Trophoblast cell (in vitro differentiated cells and primary cell): ENCODE measurements at regions not wholly inside any gene's neighbourhood (a gene's known extent, or its start where the extent isn't known, plus 50 kb on each side); places are given as distances from the start of the nearest gene placed in this dataset.
A peak's percentile ranks its signal among the peaks of the same experiment; 100 is the strongest.

Experiments used
- DNase-seq, 2 donors: peaks; one replicate each; pipeline ENCODE4 v3.0.0-alpha.2; 2016
- H2AFZ ChIP-seq: 2 replicates; pipeline ENCODE4 v1.6.1; 2013; ENCODE audit warnings: low read length, moderate library complexity, mild to moderate bottlenecking; ENCODE audit not compliant: insufficient read depth, poor library complexity
- H2AK5ac ChIP-seq: 2 replicates; pipeline ENCODE4 v1.6.1; 2013; ENCODE audit warnings: mild to moderate bottlenecking, low read length
- H2BK120ac ChIP-seq: 2 replicates; pipeline ENCODE4 v1.6.1; 2013; ENCODE audit warnings: low read length, mild to moderate bottlenecking, moderate library complexity; ENCODE audit not compliant: insufficient read depth, poor library complexity
- H2BK12ac ChIP-seq: 2 replicates; pipeline ENCODE4 v1.6.1; 2013; ENCODE audit warnings: mild to moderate bottlenecking, low read length, moderate library complexity
- H2BK5ac ChIP-seq: 2 replicates; pipeline ENCODE4 v1.6.1; 2013; ENCODE audit warnings: low read length, low read depth, moderate library complexity, mild to moderate bottlenecking; ENCODE audit not compliant: poor library complexity
- H3K14ac ChIP-seq: 2 replicates; pipeline ENCODE4 v1.6.1; 2013; ENCODE audit warnings: mild to moderate bottlenecking, low read length
- H3K18ac ChIP-seq: 2 replicates; pipeline ENCODE4 v1.6.1; 2013; ENCODE audit warnings: mild to moderate bottlenecking, low read length
- H3K23ac ChIP-seq: 2 replicates; pipeline ENCODE4 v1.6.1; 2013; ENCODE audit warnings: low read length
- H3K27ac ChIP-seq: 2 replicates; pipeline ENCODE4 v1.5.1; 2013; ENCODE audit warnings: low read depth, mild to moderate bottlenecking, inconsistent platforms, low read length, moderate library complexity
- H3K27me3 ChIP-seq: 2 replicates; pipeline ENCODE4 v1.6.1; 2013; ENCODE audit warnings: inconsistent platforms, mild to moderate bottlenecking, low read length, moderate library complexity; ENCODE audit not compliant: insufficient read depth
- H3K36me3 ChIP-seq, 2 experiments: 1 replicate in 1 of 2; 2 replicates in 1 of 2; pipeline ENCODE4 v1.6.1; 2013; ENCODE audit warnings: low read length in 2 of 2, mild to moderate bottlenecking in 2 of 2, moderate library complexity in 1 of 2; ENCODE audit not compliant: insufficient read depth in 2 of 2, control insufficient read depth in 1 of 2
- H3K4ac ChIP-seq: 2 replicates; pipeline ENCODE4 v1.6.1; 2013; ENCODE audit warnings: low read depth, mild to moderate bottlenecking, low read length, moderate library complexity
- H3K4me1 ChIP-seq, 2 experiments: 1 replicate in 1 of 2; 2 replicates in 1 of 2; pipeline ENCODE4 v1.6.1; 2013; ENCODE audit warnings: low read length in 2 of 2, mild to moderate bottlenecking in 2 of 2, moderate library complexity in 1 of 2; ENCODE audit not compliant: insufficient read depth in 2 of 2, control insufficient read depth in 1 of 2
- H3K4me2 ChIP-seq: 2 replicates; pipeline ENCODE4 v1.6.1; 2013; ENCODE audit warnings: inconsistent platforms, mild to moderate bottlenecking, low read length, moderate library complexity
- H3K4me3 ChIP-seq: 2 replicates; pipeline ENCODE4 v1.5.1; 2013; ENCODE audit warnings: mild to moderate bottlenecking, low read depth, low read length, inconsistent platforms
- H3K79me1 ChIP-seq: one replicate; pipeline ENCODE4 v1.6.1; 2013; ENCODE audit warnings: low read length
- H3K79me2 ChIP-seq: 2 replicates; pipeline ENCODE4 v1.6.1; 2013; ENCODE audit warnings: low read length, mild to moderate bottlenecking; ENCODE audit not compliant: control insufficient read depth, insufficient read depth, poor library complexity
- H3K9ac ChIP-seq: 2 replicates; pipeline ENCODE4 v1.6.1; 2013; ENCODE audit warnings: mild to moderate bottlenecking, low read length
- H3K9me3 ChIP-seq: 2 replicates; pipeline ENCODE4 v1.6.1; 2013; ENCODE audit warnings: low read depth, mild to moderate bottlenecking, control low read depth, inconsistent platforms, low read length; ENCODE audit not compliant: insufficient read depth
- H4K12ac ChIP-seq: 2 replicates; pipeline ENCODE4 v1.6.1; 2013; ENCODE audit warnings: low read depth, mild to moderate bottlenecking, low read length, moderate library complexity
- H4K8ac ChIP-seq: 2 replicates; pipeline ENCODE4 v1.6.1; 2013; ENCODE audit warnings: low read depth, mild to moderate bottlenecking, low read length, moderate library complexity
- H4K91ac ChIP-seq: one replicate; pipeline ENCODE4 v1.6.1; 2013; ENCODE audit warnings: low read depth, mild to moderate bottlenecking, low read length, moderate library complexity
- WGBS: extraction: QIAGEN DNeasy Blood & Tissue Kit; methylation state at CpG from one replicate; pipeline ENCODE4 v1.1.7; 2013; ENCODE audit warnings: missing lambda C conversion rate; ENCODE audit not compliant: insufficient read length, insufficient coverage; ENCODE audit errors: extremely low coverage; 5-methylcytosine and 5-hydroxymethylcytosine counted together

DNA sequence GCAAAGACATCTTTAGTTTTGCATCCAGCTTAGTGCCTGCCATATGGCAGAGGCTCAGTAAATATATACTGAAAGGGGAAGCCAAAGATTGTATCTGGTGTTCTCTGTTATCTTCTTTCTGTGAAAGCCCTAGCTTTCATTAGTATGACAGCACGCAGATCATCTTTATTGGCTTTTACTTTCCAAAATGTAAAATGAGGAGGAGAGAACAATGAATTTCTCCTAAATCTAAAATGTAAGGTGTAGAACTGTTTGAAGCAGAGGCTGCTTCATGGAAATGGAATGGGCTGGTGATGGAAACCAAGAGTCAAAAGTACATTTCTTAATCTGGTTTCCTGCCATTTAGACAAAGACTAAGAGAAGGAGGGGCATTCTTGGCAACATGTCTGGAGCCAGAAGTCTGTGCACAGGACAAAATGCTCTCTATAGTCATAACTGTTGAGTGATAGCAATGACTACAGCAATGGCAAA, 1029.9 kb upstream of the PIK3C3 start:
- Histone ChIP-seq H4K91ac (no peak overlapping the region), H2BK120ac (no peak overlapping the region), H3K4ac (no peak overlapping the region), H3K14ac (no peak overlapping the region), H3K18ac (no peak overlapping the region), H3K9ac (no peak overlapping the region), H3K4me1 (peaks cover 4 to 6% of the 10 kb centered on the region in 2 experiments), H3K4me3 (no peak overlapping the region), H4K12ac (no peak overlapping the region), H4K8ac (no peak overlapping the region), H2BK12ac (no peak overlapping the region), H2BK5ac (no peak overlapping the region), H2AFZ (no peak overlapping the region), H3K4me2 (no peak overlapping the region), H3K79me2 (no peaks in the 10 kb centered on the region), H3K23ac (no peak overlapping the region), H3K27ac (no peak overlapping the region), H2AK5ac (no peak overlapping the region), H3K27me3 (no peaks in the 10 kb centered on the region), H3K79me1 (peaks cover 4% of the 10 kb centered on the region), H3K36me3 (no peaks in the 10 kb centered on the region), H3K9me3 (no peaks in the 10 kb centered on the region)
- no peak for DNase-seq
- WGBS, result no CpG with 5 or more reads among the region's 1 CpG

DNA sequence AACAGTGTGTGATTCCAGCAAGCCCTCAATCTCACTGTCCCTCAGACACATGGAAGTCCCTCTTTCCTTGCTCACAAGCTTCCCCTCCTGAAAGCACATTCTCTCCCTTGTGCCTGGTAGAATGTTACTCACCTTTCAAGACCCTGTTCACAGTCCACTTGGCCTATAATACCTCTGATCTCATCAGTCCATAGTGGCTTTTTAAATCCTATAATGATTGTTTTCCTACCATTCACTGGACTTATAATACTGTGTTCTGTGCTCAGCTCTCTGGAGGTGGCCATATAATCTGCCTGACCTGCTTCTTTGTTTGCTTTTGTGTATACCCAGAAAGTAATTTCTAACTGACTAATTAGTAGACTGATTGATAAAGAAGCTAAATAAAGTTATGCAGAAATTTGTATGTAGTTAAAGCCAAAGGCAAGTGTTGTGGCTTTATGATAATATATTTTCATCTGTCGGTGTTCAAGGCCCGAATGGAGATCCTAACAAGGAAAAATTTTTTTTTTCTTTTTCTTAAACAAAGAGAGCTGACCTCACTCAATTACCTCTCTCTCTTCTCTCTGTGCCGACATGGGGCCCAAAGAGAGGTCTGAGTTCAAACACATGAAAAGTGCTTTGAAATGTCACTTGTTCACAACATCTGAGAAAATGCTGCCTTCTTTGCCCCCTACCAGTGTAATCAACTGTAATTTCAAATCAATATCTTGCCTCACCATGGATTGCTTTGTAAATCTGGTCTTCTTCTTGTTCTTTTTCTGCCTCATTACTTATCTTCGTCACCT, 1033.0 kb upstream of the PIK3C3 start:
- Histone ChIP-seq H2BK120ac (peak overlapping the region; percentile 77), H2AK5ac (no peak overlapping the region), H3K9me3 (no peaks in the 10 kb centered on the region), H3K14ac (no peak overlapping the region), H3K27me3 (no peaks in the 10 kb centered on the region), H3K4me3 (no peak overlapping the region), H2BK12ac (peak overlapping the region; percentile 61), H3K23ac (no peak overlapping the region), H3K4me1 (peaks cover 4 to 6% of the 10 kb centered on the region in 2 experiments), H2AFZ (no peak overlapping the region), H4K8ac (no peak overlapping the region), H3K18ac (no peak overlapping the region), H4K12ac (no peak overlapping the region), H3K4me2 (no peak overlapping the region), H3K27ac (no peak overlapping the region), H3K79me1 (peaks cover 4% of the 10 kb centered on the region), H3K79me2 (no peaks in the 10 kb centered on the region), H4K91ac (peak overlapping the region; percentile 35), H3K9ac (no peak overlapping the region), H2BK5ac (no peak overlapping the region), H3K36me3 (no peaks in the 10 kb centered on the region), H3K4ac (no peak overlapping the region)
- WGBS, result no CpG with 5 or more reads among the region's 4 CpGs
- no peak for DNase-seq

DNA sequence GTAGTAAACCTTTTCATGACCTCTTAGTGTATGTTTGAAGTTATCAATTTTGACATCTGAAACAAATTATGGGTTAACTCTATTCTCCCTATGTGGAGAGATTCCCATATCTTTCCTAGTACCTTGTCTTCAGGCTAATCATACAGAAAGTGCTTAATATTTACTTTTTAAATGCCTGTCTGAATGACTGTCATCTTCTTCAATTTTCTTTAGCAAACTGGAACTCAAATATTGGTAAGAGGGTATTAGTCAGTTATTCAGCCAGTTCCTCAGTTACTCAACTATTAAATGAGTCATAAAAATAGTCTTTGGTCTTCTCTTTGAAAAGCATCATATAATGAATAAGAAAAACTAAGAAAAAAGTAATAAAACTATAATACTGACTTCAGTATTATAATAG, 1038.0 kb upstream of the PIK3C3 start:
- no peak overlapping the region for H3K23ac ChIP-seq
- H2AFZ ChIP-seq, result no peak overlapping the region
- no peaks in the 10 kb centered on the region for H3K27me3 ChIP-seq
- H4K8ac ChIP-seq, result no peak overlapping the region
- H3K9me3 ChIP-seq, result no peaks in the 10 kb centered on the region
- no peak overlapping the region for H3K4me3 ChIP-seq
- H2BK12ac ChIP-seq, result no peak overlapping the region
- H3K4ac ChIP-seq, result no peak overlapping the region
- no peaks in the 10 kb centered on the region for H3K36me3 ChIP-seq
- H2AK5ac ChIP-seq, result no peak overlapping the region
- no peak overlapping the region for H4K12ac ChIP-seq
- no peak for DNase-seq
- H3K79me1 ChIP-seq, result peaks cover 4% of the 10 kb centered on the region
- H3K14ac ChIP-seq, result no peak overlapping the region
- no peak overlapping the region for H3K27ac ChIP-seq
- peaks cover 4 to 6% of the 10 kb centered on the region in 2 experiments for H3K4me1 ChIP-seq
- H4K91ac ChIP-seq, result no peak overlapping the region
- no peak overlapping the region for H3K18ac ChIP-seq
- no peak overlapping the region for H2BK5ac ChIP-seq
- H3K4me2 ChIP-seq, result no peak overlapping the region
- H3K9ac ChIP-seq, result no peak overlapping the region
- H3K79me2 ChIP-seq, result no peaks in the 10 kb centered on the region
- no peak overlapping the region for H2BK120ac ChIP-seq

DNA sequence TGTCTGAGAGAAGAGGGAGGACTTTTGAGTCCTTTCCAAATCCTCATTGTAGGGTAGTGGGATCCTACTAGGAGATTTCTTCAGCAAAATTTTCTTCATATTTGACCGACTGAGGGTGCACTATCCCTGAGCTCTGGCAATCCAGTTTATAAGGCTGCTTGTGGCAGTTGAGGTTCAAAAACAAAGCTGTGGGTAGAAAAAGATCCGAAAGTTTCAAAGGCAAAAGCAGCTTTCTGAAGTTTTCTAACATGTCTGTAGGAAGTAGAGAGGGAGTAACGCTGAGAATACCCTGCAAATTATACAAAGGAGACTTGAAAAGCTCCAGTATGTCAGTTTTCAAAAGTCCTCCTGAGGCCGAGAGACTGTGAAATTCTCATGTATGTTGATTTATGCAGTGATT, 1039.3 kb upstream of the PIK3C3 start:
- Histone ChIP-seq H3K9ac (no peak overlapping the region), H2AK5ac (no peak overlapping the region), H3K18ac (no peak overlapping the region), H3K27me3 (no peaks in the 10 kb centered on the region), H2AFZ (no peak overlapping the region), H3K4me1 (no peaks in the 10 kb centered on the region), H2BK120ac (peak overlapping the region; percentile 12), H3K4me2 (no peak overlapping the region), H3K4ac (no peak overlapping the region), H3K14ac (no peak overlapping the region), H3K27ac (no peak overlapping the region), H2BK12ac (no peak overlapping the region), H2BK5ac (no peak overlapping the region), H4K91ac (no peak overlapping the region), H3K9me3 (no peaks in the 10 kb centered on the region), H3K23ac (no peak overlapping the region), H3K4me3 (no peak overlapping the region), H3K79me1 (no peaks in the 10 kb centered on the region), H4K8ac (no peak overlapping the region), H3K79me2 (no peaks in the 10 kb centered on the region), H4K12ac (no peak overlapping the region), H3K36me3 (no peaks in the 10 kb centered on the region)
- WGBS, result no CpG with 5 or more reads among the region's 4 CpGs
- DNase-seq, result no peak
